ENCODE measurements at regions not wholly inside any gene's neighbourhood (a gene's known extent, or its start where the extent isn't known, plus 50 kb on each side); places are given as distances from the start of the nearest gene placed in this dataset.

DNA sequence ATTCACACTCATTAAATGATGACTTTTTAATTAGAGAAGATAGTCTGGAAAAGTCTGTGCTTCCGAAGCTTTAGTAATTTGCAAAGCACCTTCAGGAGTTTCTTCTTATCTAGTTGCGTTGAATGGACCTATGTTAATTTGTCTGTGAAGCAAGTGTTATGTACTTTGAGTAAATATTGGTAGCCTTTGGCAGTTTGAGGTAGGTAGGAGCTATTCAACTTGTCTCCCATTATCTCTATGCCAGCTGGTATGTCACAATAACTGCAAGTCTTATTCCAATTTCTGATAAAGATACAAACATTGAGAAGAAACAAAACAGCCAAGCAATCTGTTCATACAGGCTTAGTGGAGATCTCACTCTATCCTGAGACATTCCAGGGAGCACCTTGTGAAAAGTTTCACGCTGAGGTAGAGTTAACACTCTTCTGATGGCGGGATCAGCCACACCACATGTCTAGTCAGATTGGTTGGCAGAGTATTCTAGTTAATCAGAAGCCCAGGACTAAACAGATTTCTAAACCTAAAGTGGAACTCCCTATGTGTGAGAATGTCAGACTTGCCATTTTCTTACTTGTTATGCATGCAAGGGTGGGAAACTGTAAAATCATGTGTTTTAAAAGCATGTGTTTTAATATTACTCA lies 219.8 kb upstream of the MANEA start:
- Histone ChIP-seq H3K36me3 (no peaks in the 10 kb centered on the region), H3K4me3 (no peak overlapping the region), H3K4me1 (no peaks in the 10 kb centered on the region), H3K9me3 (no peaks in the 10 kb centered on the region), H3K27me3 (no peaks in the 10 kb centered on the region), H3K27ac (no peak overlapping the region)
- no peak for DNase-seq (ENCODE audit: low spot score)
- TF ChIP-seq, protein P1, sequence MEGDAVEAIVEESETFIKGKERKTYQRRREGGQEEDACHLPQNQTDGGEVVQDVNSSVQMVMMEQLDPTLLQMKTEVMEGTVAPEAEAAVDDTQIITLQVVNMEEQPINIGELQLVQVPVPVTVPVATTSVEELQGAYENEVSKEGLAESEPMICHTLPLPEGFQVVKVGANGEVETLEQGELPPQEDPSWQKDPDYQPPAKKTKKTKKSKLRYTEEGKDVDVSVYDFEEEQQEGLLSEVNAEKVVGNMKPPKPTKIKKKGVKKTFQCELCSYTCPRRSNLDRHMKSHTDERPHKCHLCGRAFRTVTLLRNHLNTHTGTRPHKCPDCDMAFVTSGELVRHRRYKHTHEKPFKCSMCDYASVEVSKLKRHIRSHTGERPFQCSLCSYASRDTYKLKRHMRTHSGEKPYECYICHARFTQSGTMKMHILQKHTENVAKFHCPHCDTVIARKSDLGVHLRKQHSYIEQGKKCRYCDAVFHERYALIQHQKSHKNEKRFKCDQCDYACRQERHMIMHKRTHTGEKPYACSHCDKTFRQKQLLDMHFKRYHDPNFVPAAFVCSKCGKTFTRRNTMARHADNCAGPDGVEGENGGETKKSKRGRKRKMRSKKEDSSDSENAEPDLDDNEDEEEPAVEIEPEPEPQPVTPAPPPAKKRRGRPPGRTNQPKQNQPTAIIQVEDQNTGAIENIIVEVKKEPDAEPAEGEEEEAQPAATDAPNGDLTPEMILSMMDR (IDR thresholded peaks at IDR 0.05), result no peak

DNA sequence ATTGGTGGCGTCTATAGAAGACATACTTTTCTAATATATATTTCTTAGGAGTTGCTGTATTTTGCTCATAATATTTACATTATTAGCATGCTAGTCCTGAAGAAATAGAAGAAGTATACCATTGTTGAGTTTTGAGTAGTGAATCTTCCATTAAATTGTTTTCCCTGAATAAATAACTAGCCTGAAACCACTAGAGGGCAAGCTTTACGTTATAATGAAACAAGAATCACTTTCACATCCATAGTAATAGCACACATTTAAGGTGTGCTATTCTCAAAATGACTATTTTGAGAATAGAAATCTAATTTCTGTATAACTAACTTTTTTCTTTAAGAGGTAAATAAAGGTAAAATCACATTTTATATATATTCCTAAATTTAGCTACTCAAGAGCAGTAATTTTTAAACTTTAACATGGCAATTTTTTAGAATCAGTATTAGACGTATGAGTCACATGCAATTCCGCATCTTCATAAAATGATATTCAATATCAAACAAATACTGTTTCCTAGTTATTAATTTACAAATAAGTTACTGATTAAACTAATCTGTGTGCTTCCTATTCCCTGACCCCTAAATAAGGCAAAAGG lies 213.2 kb upstream of the MANEA start:
- DNase-seq (ENCODE audit: low spot score), result no peak
- Histone ChIP-seq H3K36me3 (no peaks in the 10 kb centered on the region), H3K27me3 (no peaks in the 10 kb centered on the region), H3K4me1 (no peaks in the 10 kb centered on the region), H3K9me3 (no peaks in the 10 kb centered on the region), H3K4me3 (no peak overlapping the region), H3K27ac (no peak overlapping the region)
- TF ChIP-seq, protein P1 (IDR thresholded peaks at IDR 0.05), result peak in 1 of 2 donors; percentile 46

DNA sequence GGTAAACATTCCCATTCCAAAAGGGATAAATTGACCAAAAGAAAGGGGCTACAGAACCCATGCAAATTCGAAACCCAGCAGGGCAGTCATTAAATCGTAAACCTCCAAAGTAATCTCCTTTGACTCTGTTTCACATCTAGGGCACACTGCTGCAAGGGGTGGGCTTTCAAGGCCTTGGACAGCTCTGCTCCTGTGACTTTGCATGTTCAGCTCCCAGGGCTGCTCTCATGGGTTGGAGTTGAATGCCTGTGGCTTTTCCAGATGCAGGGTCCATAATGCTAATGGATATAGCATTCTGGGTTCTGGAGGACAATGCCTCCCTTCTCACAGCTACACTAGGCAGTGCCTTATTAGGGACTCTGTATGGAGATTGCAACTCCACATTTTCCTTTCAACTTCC lies 211.9 kb upstream of the MANEA start:
- Histone ChIP-seq H3K4me1 (no peaks in the 10 kb centered on the region), H3K27me3 (no peaks in the 10 kb centered on the region), H3K36me3 (no peaks in the 10 kb centered on the region), H3K9me3 (no peaks in the 10 kb centered on the region), H3K4me3 (no peak overlapping the region), H3K27ac (no peak overlapping the region)
- TF ChIP-seq, protein P1 (IDR thresholded peaks at IDR 0.05), result no peak
- DNase-seq (ENCODE audit: low spot score), result no peak

DNA sequence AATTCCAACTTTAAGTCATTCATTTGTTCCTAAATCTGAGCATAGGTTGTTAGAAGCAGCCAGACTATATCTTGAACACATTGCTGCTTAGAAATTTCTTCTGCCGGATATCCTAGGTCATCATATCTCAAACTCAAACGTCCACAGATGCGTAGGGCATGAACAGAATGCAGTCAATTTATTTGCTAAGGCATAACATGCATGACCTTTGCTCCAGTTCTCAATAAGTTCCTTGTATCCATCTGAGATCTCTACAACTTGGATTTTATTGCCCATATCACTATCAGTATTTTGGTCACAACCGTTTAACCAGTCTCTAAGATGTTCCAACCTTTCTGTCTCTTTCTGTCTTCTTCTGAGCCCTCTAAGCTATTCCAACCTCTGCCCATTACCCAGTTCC lies 210.9 kb upstream of the MANEA start:
- Histone ChIP-seq H3K27ac (no peak overlapping the region), H3K4me1 (no peaks in the 10 kb centered on the region), H3K4me3 (no peak overlapping the region), H3K9me3 (no peaks in the 10 kb centered on the region), H3K36me3 (no peaks in the 10 kb centered on the region), H3K27me3 (no peaks in the 10 kb centered on the region)
- no peak for DNase-seq (ENCODE audit: low spot score)
- TF ChIP-seq, protein P1 (IDR thresholded peaks at IDR 0.05), result no peak

DNA sequence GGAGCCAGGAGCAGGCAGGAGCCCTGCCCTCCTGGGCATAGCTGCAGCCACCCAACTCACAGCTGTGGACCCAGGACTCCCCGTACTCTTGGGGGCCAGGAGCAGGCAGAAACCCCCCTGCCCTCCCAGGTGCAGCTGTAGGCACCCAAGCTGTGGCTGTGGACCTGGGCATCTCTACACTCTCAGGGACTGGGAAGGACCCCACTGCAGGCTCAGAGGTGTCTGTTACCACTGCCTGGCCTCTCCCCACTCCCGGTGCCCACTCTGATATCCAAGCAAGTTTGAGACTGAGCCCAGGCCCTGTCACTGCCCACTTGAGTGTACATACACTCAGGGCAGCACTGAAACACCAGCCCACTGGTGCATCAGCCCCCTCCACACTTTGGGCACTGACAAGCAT lies 193.5 kb upstream of the MANEA start:
- Histone ChIP-seq H3K9me3 (peaks cover 0 to 3% of the 10 kb centered on the region in 2 donors), H3K27me3 (no peaks in the 10 kb centered on the region), H3K27ac (no peak overlapping the region), H3K4me3 (no peak overlapping the region), H3K36me3 (no peaks in the 10 kb centered on the region), H3K4me1 (no peaks in the 10 kb centered on the region)
- TF ChIP-seq, protein P1 (IDR thresholded peaks at IDR 0.05), result no peak
- no peak for DNase-seq (ENCODE audit: low spot score)

DNA sequence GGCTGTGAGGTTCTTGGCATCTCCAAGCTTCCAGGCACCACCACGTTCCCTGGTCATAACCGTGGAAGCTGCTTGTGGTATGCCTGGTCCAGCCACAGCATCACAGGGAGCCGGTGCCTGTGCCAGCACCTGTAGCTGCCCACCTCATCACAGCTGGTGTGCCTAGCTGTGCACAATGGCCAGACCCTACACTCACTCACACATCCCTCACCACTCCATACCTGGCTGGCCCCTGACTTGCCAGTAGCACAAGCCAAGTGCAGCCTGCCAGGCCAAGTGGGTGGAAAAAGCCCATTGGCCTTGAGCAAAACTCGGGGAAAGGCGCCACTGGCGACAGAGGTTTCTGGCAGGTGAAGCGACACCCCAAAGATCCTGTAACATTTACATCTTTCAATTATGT lies 192.3 kb upstream of the MANEA start:
- Histone ChIP-seq H3K9me3 (peaks cover 0 to 1% of the 10 kb centered on the region in 2 donors), H3K4me3 (no peak overlapping the region), H3K27ac (no peak overlapping the region), H3K4me1 (no peaks in the 10 kb centered on the region), H3K36me3 (no peaks in the 10 kb centered on the region), H3K27me3 (no peaks in the 10 kb centered on the region)
- TF ChIP-seq, protein P1 (IDR thresholded peaks at IDR 0.05), result no peak
- no peak for DNase-seq (ENCODE audit: low spot score)
